A549 (cell line): ENCODE measurements at regions not wholly inside any gene's neighbourhood (a gene's known extent, or its start where the extent isn't known, plus 50 kb on each side); places are given as distances from the start of the nearest gene placed in this dataset.

Experiments used
- FOXS1 ChIP-seq: fragments of 250-450 bp; sonication (Bioruptor Pico); IDR thresholded peaks from 2 replicates; pipeline ENCODE4 v1.5.0; 2020; ENCODE audit warnings: mild to moderate bottlenecking, moderate library complexity
- NR3C1 ChIP-seq: fragments of >200 bp; sonication (Bioruptor Twin); formaldehyde crosslinking; IDR thresholded peaks from 3 replicates; pipeline ENCODE4 v1.6.1; 2017
- POLR2A ChIP-seq: IDR thresholded peaks from 2 replicates; pipeline ENCODE4 v1.6.1; 2012; ENCODE audit warnings: mild to moderate bottlenecking, low read length
- TF ChIP-seq, protein P1 (sequence below): fragments of >200 bp; sonication (Bioruptor Twin); formaldehyde crosslinking; IDR thresholded peaks from 3 replicates; pipeline ENCODE4 v1.5.1; 2016
- TF ChIP-seq, protein P2 (sequence below): fragments of 200-600 bp; sonication (generic); IDR thresholded peaks from 2 replicates; pipeline ENCODE4 v1.6.1; 2016; ENCODE audit warnings: antibody characterized with exemption, mild to moderate bottlenecking, moderate library complexity
- TF ChIP-seq, protein P3 (sequence below): fragments of 250-450 bp; sonication (Bioruptor Pico); IDR thresholded peaks from 2 replicates; pipeline ENCODE4 v1.5.0; 2021; ENCODE audit warnings: mild to moderate bottlenecking, moderate library complexity, borderline replicate concordance
- TF ChIP-seq, protein P4 (sequence below): fragments of 450-650 bp; IDR thresholded peaks from 2 replicates; pipeline ENCODE4 v1.6.1; 2014; ENCODE audit warnings: antibody characterized with exemption

DNA sequence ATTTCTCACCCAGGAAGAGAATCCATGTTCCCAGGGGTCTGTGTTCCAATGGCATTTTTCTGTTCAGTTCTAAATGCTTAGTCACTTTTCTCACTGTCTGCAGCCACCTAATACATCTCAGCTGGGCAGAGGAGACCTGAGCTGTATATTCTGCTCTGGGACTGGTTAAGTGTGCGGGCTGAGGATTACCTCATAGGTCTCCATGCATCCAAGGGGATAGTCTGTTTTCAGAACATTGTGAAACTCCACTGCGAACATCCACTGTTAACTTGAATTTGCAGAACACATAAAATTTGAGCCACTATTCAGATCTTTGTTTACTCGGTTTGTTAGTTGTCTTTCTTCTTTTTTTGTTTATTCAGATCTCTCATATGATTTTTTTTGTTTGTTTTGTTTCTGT lies 947.1 kb downstream of the TFAP2A start:
- TF ChIP-seq FOXS1 (CRISPR knock-in tag) (no peak), NR3C1 (no peak), POLR2A (no peak)
- TF ChIP-seq, protein P1, sequence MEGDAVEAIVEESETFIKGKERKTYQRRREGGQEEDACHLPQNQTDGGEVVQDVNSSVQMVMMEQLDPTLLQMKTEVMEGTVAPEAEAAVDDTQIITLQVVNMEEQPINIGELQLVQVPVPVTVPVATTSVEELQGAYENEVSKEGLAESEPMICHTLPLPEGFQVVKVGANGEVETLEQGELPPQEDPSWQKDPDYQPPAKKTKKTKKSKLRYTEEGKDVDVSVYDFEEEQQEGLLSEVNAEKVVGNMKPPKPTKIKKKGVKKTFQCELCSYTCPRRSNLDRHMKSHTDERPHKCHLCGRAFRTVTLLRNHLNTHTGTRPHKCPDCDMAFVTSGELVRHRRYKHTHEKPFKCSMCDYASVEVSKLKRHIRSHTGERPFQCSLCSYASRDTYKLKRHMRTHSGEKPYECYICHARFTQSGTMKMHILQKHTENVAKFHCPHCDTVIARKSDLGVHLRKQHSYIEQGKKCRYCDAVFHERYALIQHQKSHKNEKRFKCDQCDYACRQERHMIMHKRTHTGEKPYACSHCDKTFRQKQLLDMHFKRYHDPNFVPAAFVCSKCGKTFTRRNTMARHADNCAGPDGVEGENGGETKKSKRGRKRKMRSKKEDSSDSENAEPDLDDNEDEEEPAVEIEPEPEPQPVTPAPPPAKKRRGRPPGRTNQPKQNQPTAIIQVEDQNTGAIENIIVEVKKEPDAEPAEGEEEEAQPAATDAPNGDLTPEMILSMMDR, result no peak
- TF ChIP-seq, protein P2, sequence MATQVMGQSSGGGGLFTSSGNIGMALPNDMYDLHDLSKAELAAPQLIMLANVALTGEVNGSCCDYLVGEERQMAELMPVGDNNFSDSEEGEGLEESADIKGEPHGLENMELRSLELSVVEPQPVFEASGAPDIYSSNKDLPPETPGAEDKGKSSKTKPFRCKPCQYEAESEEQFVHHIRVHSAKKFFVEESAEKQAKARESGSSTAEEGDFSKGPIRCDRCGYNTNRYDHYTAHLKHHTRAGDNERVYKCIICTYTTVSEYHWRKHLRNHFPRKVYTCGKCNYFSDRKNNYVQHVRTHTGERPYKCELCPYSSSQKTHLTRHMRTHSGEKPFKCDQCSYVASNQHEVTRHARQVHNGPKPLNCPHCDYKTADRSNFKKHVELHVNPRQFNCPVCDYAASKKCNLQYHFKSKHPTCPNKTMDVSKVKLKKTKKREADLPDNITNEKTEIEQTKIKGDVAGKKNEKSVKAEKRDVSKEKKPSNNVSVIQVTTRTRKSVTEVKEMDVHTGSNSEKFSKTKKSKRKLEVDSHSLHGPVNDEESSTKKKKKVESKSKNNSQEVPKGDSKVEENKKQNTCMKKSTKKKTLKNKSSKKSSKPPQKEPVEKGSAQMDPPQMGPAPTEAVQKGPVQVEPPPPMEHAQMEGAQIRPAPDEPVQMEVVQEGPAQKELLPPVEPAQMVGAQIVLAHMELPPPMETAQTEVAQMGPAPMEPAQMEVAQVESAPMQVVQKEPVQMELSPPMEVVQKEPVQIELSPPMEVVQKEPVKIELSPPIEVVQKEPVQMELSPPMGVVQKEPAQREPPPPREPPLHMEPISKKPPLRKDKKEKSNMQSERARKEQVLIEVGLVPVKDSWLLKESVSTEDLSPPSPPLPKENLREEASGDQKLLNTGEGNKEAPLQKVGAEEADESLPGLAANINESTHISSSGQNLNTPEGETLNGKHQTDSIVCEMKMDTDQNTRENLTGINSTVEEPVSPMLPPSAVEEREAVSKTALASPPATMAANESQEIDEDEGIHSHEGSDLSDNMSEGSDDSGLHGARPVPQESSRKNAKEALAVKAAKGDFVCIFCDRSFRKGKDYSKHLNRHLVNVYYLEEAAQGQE, result no peak
- TF ChIP-seq, protein P3, sequence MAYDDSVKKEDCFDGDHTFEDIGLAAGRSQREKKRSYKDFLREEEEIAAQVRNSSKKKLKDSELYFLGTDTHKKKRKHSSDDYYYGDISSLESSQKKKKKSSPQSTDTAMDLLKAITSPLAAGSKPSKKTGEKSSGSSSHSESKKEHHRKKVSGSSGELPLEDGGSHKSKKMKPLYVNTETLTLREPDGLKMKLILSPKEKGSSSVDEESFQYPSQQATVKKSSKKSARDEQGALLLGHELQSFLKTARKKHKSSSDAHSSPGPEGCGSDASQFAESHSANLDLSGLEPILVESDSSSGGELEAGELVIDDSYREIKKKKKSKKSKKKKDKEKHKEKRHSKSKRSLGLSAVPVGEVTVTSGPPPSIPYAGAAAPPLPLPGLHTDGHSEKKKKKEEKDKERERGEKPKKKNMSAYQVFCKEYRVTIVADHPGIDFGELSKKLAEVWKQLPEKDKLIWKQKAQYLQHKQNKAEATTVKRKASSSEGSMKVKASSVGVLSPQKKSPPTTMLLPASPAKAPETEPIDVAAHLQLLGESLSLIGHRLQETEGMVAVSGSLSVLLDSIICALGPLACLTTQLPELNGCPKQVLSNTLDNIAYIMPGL (CRISPR knock-in tag), result no peak
- TF ChIP-seq, protein P4, sequence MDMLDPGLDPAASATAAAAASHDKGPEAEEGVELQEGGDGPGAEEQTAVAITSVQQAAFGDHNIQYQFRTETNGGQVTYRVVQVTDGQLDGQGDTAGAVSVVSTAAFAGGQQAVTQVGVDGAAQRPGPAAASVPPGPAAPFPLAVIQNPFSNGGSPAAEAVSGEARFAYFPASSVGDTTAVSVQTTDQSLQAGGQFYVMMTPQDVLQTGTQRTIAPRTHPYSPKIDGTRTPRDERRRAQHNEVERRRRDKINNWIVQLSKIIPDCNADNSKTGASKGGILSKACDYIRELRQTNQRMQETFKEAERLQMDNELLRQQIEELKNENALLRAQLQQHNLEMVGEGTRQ, result no peak
